Astrocyte (in vitro differentiated cells and primary cell): ENCODE measurements at regions not wholly inside any gene's neighbourhood (a gene's known extent, or its start where the extent isn't known, plus 50 kb on each side); places are given as distances from the start of the nearest gene placed in this dataset.

ENCODE experiments used
- EZH2 ChIP-seq: IDR thresholded peaks from 2 replicates; pipeline ENCODE4 v1.6.1; 2012; ENCODE audit warnings: mild to moderate bottlenecking, low read length, inconsistent platforms; ENCODE audit not compliant: insufficient read depth
- TF ChIP-seq, protein P1 (sequence below): IDR thresholded peaks from 2 replicates; pipeline ENCODE4 v1.5.1; 2011; ENCODE audit warnings: low read depth, mild to moderate bottlenecking, inconsistent platforms, low read length, moderate library complexity; ENCODE audit not compliant: insufficient read depth

DNA sequence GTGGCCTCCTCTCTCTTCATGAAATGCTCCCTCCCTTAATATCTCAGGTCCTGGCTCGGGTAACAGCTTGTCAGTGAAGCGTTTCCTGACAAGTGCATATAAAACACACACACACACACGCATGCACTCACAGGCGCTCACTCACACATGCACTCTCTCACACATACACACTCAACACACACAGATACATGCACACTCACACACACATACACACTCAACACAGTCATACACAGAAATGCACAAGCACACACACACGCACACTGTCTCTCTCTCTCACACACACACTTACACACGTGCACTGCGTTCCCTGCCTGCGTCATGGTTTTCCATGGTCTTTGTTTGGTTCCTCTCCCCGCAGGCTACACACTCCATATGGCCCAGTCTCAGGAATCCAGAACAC, 344.1 kb downstream of the UQCRFS1 start:
- TF ChIP-seq, protein P1, sequence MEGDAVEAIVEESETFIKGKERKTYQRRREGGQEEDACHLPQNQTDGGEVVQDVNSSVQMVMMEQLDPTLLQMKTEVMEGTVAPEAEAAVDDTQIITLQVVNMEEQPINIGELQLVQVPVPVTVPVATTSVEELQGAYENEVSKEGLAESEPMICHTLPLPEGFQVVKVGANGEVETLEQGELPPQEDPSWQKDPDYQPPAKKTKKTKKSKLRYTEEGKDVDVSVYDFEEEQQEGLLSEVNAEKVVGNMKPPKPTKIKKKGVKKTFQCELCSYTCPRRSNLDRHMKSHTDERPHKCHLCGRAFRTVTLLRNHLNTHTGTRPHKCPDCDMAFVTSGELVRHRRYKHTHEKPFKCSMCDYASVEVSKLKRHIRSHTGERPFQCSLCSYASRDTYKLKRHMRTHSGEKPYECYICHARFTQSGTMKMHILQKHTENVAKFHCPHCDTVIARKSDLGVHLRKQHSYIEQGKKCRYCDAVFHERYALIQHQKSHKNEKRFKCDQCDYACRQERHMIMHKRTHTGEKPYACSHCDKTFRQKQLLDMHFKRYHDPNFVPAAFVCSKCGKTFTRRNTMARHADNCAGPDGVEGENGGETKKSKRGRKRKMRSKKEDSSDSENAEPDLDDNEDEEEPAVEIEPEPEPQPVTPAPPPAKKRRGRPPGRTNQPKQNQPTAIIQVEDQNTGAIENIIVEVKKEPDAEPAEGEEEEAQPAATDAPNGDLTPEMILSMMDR = no peak
- no peak for TF ChIP-seq EZH2
